CD4-positive, alpha-beta T cell (primary cell): ENCODE measurements at regions not wholly inside any gene's neighbourhood (a gene's known extent, or its start where the extent isn't known, plus 50 kb on each side); places are given as distances from the start of the nearest gene placed in this dataset.
"Not testable (repeated sequence)": the region's sequence is repeated elsewhere in the genome, so short reads cannot be mapped to it uniquely, and the experiment has no call there.

ENCODE experiments used
- ATAC-seq: fragments of 200-7000 bp; cut with Tn5 transposase; one replicate; pipeline ENCODE4 v1.10.0; 2022; ENCODE audit warnings: mild to moderate bottlenecking; ENCODE audit not compliant: poor library complexity
- CTCF ChIA-PET: fragments of 350-600 bp; sonication (Branson Sonifier 250); formaldehyde crosslinking; loops from one replicate; lab custom pipeline; 2021; ENCODE audit warnings: antibody characterized with exemption, inconsistent platforms; lab: Charles Lee
- POLR2A ChIA-PET: fragments of 350-600 bp; sonication (Branson Sonifier 250); formaldehyde crosslinking; loops from one replicate; lab custom pipeline; 2021; ENCODE audit warnings: antibody characterized with exemption, inconsistent platforms; lab: Charles Lee
- DNase-seq, 14 experiments: peaks; one replicate each; pipeline ENCODE4 v3.0.0-alpha.2; 2013 to 2020; ENCODE audit warnings: mixed read lengths in 2 of 14
- H3K27ac ChIP-seq, 2 donors: one replicate each; pipeline versions ENCODE4 v1.5.1 to v1.7.0; 2013; ENCODE audit warnings: low read length in 2 of 2, low read depth in 1 of 2, mild to moderate bottlenecking in 1 of 2
- H3K27me3 ChIP-seq, 2 experiments: 1 replicate in 1 of 2; 2 replicates in 1 of 2; pipeline versions ENCODE4 v1.6.1 to v1.7.0; 2013; ENCODE audit warnings: low read length in 2 of 2, control low read depth in 1 of 2, mild to moderate bottlenecking in 1 of 2, moderate library complexity in 1 of 2; ENCODE audit not compliant: insufficient read depth in 2 of 2, control insufficient read depth in 1 of 2
- H3K36me3 ChIP-seq: one replicate; pipeline ENCODE4 v1.6.1; 2013; ENCODE audit warnings: low read length, control low read depth; ENCODE audit not compliant: insufficient read depth
- H3K4me1 ChIP-seq: one replicate; pipeline ENCODE4 v1.6.1; 2013; ENCODE audit warnings: low read length, control low read depth; ENCODE audit not compliant: insufficient read depth
- H3K4me3 ChIP-seq: one replicate; pipeline ENCODE4 v1.5.1; 2013; ENCODE audit warnings: mild to moderate bottlenecking, low read length, moderate library complexity
- H3K9me3 ChIP-seq, 2 experiments: 1 replicate in 1 of 2; 2 replicates in 1 of 2; pipeline versions ENCODE4 v1.6.1 to v1.7.0; 2013; ENCODE audit warnings: low read length in 2 of 2, mild to moderate bottlenecking in 2 of 2, control low read depth in 1 of 2, moderate library complexity in 1 of 2; ENCODE audit not compliant: control insufficient read depth in 1 of 2, insufficient read depth in 1 of 2
- H3K27ac Mint-ChIP-seq: one replicate; pipeline ENCODE4 v1.8.0; 2020; ENCODE audit warnings: mixed read lengths
- H3K27me3 Mint-ChIP-seq: one replicate; pipeline ENCODE4 v1.8.0; 2021; ENCODE audit warnings: mixed read lengths
- H3K36me3 Mint-ChIP-seq: one replicate; pipeline ENCODE4 v1.8.0; 2021; ENCODE audit warnings: low read depth, mixed read lengths
- H3K4me1 Mint-ChIP-seq: one replicate; pipeline ENCODE4 v1.8.0; 2021; ENCODE audit warnings: low read depth, mixed read lengths
- H3K4me3 Mint-ChIP-seq: one replicate; pipeline ENCODE4 v1.8.0; 2020; ENCODE audit warnings: mild to moderate bottlenecking, mixed read lengths
- H3K9me3 Mint-ChIP-seq: one replicate; pipeline ENCODE4 v1.8.0; 2020; ENCODE audit warnings: mixed read lengths
- intact Hi-C, 2 experiments: fragments of 100-400 bp; cut with DNase I in 1 of 2; cut with micrococcal nuclease in 1 of 2; formaldehyde crosslinking; loops; one replicate each; pipeline versions ENCODE4 v1.15.1 to v1.9.0; 2023 to 2025; cut with DNase I, micrococcal nuclease
- TF ChIP-seq, protein P1 (sequence below): fragments of 200-600 bp; IDR thresholded peaks from one replicate; pipeline ENCODE4 v1.8.0; 2022; ENCODE audit warnings: antibody characterized with exemption, mild to moderate bottlenecking

DNA sequence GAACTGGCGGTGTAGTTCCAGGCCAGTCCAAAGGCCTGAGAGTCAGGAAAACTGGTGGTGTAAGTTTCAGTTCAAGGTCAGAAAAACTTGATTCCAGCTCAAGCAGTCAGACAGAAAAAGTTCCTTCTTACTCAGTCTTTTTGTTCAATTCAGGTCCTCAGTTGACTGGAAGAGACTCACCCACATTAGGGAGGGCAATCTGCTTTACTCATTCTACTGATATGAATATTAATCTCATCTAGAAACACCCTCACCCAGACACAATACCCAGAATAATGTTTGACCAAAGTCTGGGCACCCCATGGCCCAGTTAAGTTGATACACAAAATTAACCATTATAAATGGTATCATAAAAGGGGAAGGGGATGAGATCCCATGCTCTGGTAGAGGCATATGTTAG lies 50.1 kb upstream of the LTA4H start:
- ATAC-seq, result no peak
- H3K36me3 Mint-ChIP-seq, result no peaks in the 10 kb centered on the region
- CTCF ChIA-PET, result no interaction called here

DNA sequence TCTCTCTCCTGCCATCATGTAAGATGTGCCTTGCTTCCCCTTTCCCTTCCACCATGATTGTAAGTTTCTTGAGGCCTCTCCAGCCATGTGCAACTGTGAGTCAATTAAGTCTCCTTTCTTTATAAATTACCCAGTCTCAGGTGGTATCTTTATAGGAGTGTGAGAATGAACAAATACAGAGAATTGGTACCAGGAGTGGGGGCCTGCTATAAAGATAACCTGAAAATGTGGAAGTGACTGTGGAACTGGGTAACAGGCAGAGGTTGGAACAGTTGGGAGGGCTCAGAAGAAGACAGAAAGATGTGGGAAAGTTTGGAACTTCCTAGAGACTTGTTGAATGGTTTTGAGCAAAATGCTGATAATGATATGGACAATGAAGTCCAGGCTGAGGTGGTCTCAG lies 50.8 kb upstream of the LTA4H start:
- not testable (repeated sequence) for H3K27ac ChIP-seq
- POLR2A ChIA-PET, result interaction anchor here (0.7 kb wide), 1 partner anchor 21 kb away, joined by 4 read pairs; no protein-coding TSS in a partner anchor

More for the DNA sequence above, 50.1 kb upstream of the LTA4H start:
- no peaks in the 10 kb centered on the region for H3K27me3 ChIP-seq
- Mint-ChIP-seq H3K27me3 (no peaks in the 10 kb centered on the region), H3K9me3 (peaks cover 13% of the 10 kb centered on the region), H3K4me1 (no peaks in the 10 kb centered on the region), H3K27ac (no peak overlapping the region), H3K4me3 (no peak overlapping the region)
- H3K4me3 ChIP-seq, result no peak overlapping the region
- no peaks in the 10 kb centered on the region for H3K9me3 ChIP-seq
- no peak overlapping the region for H3K27ac ChIP-seq
- intact Hi-C loops, result no loop called here
- H3K36me3 ChIP-seq, result no peaks in the 10 kb centered on the region
- peaks cover 2% of the 10 kb centered on the region for H3K4me1 ChIP-seq
- POLR2A ChIA-PET, result no interaction called here
- no peak for DNase-seq
- TF ChIP-seq, protein P1, sequence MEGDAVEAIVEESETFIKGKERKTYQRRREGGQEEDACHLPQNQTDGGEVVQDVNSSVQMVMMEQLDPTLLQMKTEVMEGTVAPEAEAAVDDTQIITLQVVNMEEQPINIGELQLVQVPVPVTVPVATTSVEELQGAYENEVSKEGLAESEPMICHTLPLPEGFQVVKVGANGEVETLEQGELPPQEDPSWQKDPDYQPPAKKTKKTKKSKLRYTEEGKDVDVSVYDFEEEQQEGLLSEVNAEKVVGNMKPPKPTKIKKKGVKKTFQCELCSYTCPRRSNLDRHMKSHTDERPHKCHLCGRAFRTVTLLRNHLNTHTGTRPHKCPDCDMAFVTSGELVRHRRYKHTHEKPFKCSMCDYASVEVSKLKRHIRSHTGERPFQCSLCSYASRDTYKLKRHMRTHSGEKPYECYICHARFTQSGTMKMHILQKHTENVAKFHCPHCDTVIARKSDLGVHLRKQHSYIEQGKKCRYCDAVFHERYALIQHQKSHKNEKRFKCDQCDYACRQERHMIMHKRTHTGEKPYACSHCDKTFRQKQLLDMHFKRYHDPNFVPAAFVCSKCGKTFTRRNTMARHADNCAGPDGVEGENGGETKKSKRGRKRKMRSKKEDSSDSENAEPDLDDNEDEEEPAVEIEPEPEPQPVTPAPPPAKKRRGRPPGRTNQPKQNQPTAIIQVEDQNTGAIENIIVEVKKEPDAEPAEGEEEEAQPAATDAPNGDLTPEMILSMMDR, result no peak

DNA sequence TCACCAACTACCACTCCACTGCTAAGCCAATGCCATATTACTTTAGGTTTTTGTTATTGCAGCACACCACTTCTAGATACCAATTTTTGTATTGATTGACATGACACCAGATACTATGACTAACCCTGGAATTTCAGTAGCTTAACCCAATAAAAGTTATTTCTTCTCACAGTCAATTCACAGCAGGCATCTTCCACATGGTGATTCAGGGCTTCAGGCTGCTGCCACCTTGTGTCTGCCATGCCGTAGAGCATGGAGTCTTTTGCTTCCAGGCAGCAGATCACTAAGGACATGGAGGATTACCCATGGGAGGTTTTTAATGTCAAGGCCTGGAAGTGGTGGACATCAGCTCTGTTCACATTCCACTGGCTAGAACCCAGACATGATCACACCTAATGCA lies 56.4 kb upstream of the LTA4H start:
- H3K9me3 Mint-ChIP-seq, result peaks cover 12% of the 10 kb centered on the region
- ChIA-PET POLR2A (interaction anchor here (0.8 kb wide), 1 partner anchor 9 kb away, joined by 3 read pairs; no protein-coding TSS in a partner anchor), CTCF (interaction anchor here (1.4 kb wide), 1 partner anchor 124 kb away, joined by 5 read pairs; no protein-coding TSS in a partner anchor)
- no peak for ATAC-seq
- TF ChIP-seq, protein P1, result no peak
- H3K9me3 ChIP-seq, result peaks cover 0 to 4% of the 10 kb centered on the region in 2 experiments
- no peak for DNase-seq
- H3K27me3 ChIP-seq, result no peaks in the 10 kb centered on the region
- intact Hi-C loops, result no loop called here
- no peak overlapping the region for H3K4me3 ChIP-seq
- H3K4me3 Mint-ChIP-seq, result no peak overlapping the region
- no peaks in the 10 kb centered on the region for H3K36me3 Mint-ChIP-seq
- H3K27ac Mint-ChIP-seq, result no peak overlapping the region
- H3K4me1 ChIP-seq, result peaks cover 13% of the 10 kb centered on the region
- peaks cover 21% of the 10 kb centered on the region for H3K4me1 Mint-ChIP-seq
- no peaks in the 10 kb centered on the region for H3K27me3 Mint-ChIP-seq
- no peak overlapping the region for H3K27ac ChIP-seq
- no peaks in the 10 kb centered on the region for H3K36me3 ChIP-seq

More for the DNA sequence above, 50.8 kb upstream of the LTA4H start:
- H3K27me3 ChIP-seq, H3K27me3 Mint-ChIP-seq, intact Hi-C loops, H3K27ac Mint-ChIP-seq, H3K36me3 Mint-ChIP-seq, DNase-seq, H3K9me3 ChIP-seq, H3K4me3 ChIP-seq, CTCF ChIA-PET, H3K4me1 ChIP-seq, ATAC-seq, H3K4me3 Mint-ChIP-seq, H3K36me3 ChIP-seq, H3K4me1 Mint-ChIP-seq: not testable (repeated sequence)
- H3K9me3 Mint-ChIP-seq, result peaks cover 13% of the 10 kb centered on the region
